ENCODE measurements at regions not wholly inside any gene's neighbourhood (a gene's known extent, or its start where the extent isn't known, plus 50 kb on each side); places are given as distances from the start of the nearest gene placed in this dataset.

GRCh38 chr6:150544793-150545192 lies 54.9 kb upstream of the PLEKHG1 start:
- TF ChIP-seq CTCF (conservative IDR thresholded peaks at IDR 0.05 in 1 of 2, IDR thresholded peaks at IDR 0.05 in 1 of 2; ENCODE audit: low read depth in 1 of 2, low read length in 2 of 2) (no peak), EZH2 (IDR thresholded peaks at IDR 0.05; ENCODE audit: low read length, missing control alignments) (no peak)
